ENCODE measurements at regions not wholly inside any gene's neighbourhood (a gene's known extent, or its start where the extent isn't known, plus 50 kb on each side); places are given as distances from the start of the nearest gene placed in this dataset.

DNA sequence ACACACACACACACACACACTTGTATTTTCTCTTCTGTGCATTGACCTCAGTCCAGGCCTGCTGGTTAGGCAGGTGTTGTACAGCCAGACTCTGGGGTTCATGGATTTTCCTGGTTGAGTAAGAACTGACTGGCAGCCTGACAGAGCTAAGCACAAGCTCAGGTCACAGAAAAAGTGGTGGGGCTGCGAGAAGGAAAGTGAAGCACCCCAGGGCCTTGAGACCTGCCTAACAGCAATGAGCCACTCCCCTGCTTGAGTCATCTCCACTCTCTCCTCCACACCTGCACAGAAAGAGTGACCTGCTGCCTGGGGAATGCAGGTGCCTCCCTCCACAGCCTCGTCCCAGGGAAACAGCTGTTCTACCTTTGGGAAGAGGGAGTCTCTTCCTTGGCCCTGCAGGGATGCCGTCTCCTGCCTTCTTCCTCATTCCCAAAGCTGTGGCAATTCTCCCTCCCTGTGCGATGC lies 91.4 kb upstream of the LGALSL start:
- TF ChIP-seq, protein P1, sequence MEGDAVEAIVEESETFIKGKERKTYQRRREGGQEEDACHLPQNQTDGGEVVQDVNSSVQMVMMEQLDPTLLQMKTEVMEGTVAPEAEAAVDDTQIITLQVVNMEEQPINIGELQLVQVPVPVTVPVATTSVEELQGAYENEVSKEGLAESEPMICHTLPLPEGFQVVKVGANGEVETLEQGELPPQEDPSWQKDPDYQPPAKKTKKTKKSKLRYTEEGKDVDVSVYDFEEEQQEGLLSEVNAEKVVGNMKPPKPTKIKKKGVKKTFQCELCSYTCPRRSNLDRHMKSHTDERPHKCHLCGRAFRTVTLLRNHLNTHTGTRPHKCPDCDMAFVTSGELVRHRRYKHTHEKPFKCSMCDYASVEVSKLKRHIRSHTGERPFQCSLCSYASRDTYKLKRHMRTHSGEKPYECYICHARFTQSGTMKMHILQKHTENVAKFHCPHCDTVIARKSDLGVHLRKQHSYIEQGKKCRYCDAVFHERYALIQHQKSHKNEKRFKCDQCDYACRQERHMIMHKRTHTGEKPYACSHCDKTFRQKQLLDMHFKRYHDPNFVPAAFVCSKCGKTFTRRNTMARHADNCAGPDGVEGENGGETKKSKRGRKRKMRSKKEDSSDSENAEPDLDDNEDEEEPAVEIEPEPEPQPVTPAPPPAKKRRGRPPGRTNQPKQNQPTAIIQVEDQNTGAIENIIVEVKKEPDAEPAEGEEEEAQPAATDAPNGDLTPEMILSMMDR (optimal IDR thresholded peaks at IDR 0.05 in 1 of 3, IDR thresholded peaks at IDR 0.05 in 1 of 3, conservative IDR thresholded peaks at IDR 0.05 in 1 of 3; ENCODE audit: extremely low read depth in 1 of 3, insufficient read depth in 2 of 3, low read length in 3 of 3), result peak in 1 of 3 experiments; percentile 10
- TF ChIP-seq EZH2 (IDR thresholded peaks at IDR 0.05; ENCODE audit: low read length), result no peak
